GM06990 (cell line): ENCODE measurements at regions not wholly inside any gene's neighbourhood (a gene's known extent, or its start where the extent isn't known, plus 50 kb on each side); places are given as distances from the start of the nearest gene placed in this dataset.

ENCODE experiments used
- DNase-seq: peaks from one replicate; pipeline ENCODE4 v3.0.0-alpha.2; 2011; ENCODE audit not compliant: insufficient read length; ENCODE audit errors: extremely low read depth
- H3K27me3 ChIP-seq: replicated peaks from 2 replicates; pipeline ENCODE4 v1.6.0; 2011; ENCODE audit warnings: low read length; ENCODE audit not compliant: control insufficient read depth, insufficient read depth
- H3K36me3 ChIP-seq: 2 replicates; pipeline ENCODE4 v1.5.1; 2011; ENCODE audit warnings: low read length; ENCODE audit not compliant: control insufficient read depth, insufficient read depth
- H3K4me3 ChIP-seq: replicated peaks from 2 replicates; pipeline ENCODE4 v1.5.1; 2011; ENCODE audit warnings: low read depth, mild to moderate bottlenecking, control low read depth, low read length
- CTCF ChIP-seq: IDR thresholded peaks from 2 replicates; pipeline ENCODE4 v1.5.1; 2011; ENCODE audit warnings: low read length, control low read depth, mild to moderate bottlenecking, inconsistent platforms; ENCODE audit not compliant: insufficient read depth, poor library complexity, severe bottlenecking

- H3K4me3 ChIP-seq, result no peak overlapping the region
- no peak for TF ChIP-seq CTCF
- DNase-seq, result no peak
- no peaks in the 10 kb centered on the region for H3K36me3 ChIP-seq
- peaks cover 4% of the 10 kb centered on the region for H3K27me3 ChIP-seq
Observed at GRCh38 chr10:78404296-78404695, 370.6 kb downstream of the RPS24 start.

DNA sequence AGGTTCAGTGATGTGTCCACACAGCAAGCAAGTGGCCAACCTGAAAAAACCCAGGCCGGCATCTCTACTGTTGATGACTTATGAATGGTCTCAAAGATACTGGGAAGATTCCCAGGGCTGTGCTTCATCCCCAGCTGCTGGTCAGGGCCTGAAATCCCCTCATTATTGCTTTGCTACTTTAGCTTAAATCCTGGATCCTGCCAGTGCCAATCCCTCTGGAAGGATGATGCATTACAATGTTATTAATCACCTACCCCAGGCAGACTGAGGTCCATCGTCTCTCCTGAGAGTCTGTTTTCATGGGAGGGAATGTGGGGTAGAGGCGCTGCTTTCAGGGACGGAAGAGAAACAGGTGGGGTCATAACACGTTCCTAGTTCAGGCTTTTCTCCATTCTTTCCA lies 371.6 kb downstream of the RPS24 start:
- DNase-seq, result no peak
- H3K27me3 ChIP-seq, result peaks cover 4% of the 10 kb centered on the region
- no peak for TF ChIP-seq CTCF
- no peaks in the 10 kb centered on the region for H3K36me3 ChIP-seq
- no peak overlapping the region for H3K4me3 ChIP-seq

GRCh38 chr10:78405736-78406135 lies 372.1 kb downstream of the RPS24 start:
- H3K4me3 ChIP-seq, result no peak overlapping the region
- no peaks in the 10 kb centered on the region for H3K36me3 ChIP-seq
- DNase-seq, result no peak
- H3K27me3 ChIP-seq, result peaks cover 4% of the 10 kb centered on the region
- no peak for TF ChIP-seq CTCF

DNA sequence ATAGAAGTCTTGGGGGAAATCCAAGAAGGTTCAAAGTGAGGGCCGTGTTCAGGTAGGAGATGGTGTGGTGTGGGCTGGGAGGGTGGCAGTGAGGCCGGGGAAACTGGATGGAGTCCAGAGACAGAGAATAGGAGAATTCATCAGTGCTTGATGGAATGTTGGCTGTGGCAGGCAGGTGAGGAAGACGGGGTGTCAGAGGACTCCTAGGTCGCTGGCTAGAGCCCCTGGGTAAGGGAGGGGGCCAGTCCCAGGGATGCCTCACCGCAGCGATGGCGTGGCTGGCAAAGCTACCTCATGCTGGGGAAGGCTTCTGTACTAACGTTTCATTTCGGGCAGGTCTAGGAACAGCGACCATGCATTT lies 373.0 kb downstream of the RPS24 start:
- TF ChIP-seq CTCF, result no peak
- peaks cover 3% of the 10 kb centered on the region for H3K27me3 ChIP-seq

DNA sequence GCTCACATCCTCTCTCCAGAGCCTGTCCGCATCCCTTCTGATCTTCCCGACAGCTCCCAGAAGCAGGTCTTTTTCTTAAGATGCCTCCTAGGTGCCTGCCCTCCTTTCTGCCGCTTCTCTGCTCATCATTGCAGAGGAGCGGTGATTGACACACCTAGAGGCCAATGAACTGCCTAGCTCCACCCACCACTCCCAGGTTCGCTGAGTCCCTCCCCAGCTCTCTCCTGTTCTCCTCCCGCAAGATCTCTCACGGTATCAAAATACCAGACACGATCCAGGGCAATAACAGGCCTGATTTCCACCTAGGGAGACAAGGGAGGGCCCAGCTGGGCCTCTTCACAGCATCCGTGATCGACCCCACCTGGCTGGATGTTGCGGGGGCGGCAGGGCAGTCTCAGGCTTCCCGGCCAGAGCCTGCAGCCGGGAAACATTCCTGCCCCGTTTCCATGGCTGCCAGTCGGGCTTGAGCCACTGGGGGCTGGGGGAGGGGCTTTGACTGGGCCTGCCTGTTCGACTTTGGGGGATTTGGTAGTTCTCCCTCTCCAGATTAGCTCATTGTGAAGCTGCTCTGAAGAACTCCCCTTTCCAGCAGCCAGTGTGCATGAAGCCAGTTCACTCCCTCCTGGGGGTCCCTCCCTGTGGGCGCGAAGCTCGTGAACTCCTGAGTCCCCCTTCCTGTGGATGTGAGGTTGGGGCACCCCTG lies 373.5 kb downstream of the RPS24 start:
- no peak for TF ChIP-seq CTCF
- Histone ChIP-seq H3K4me3 (no peak overlapping the region), H3K27me3 (peaks cover 2% of the 10 kb centered on the region), H3K36me3 (no peaks in the 10 kb centered on the region)
- DNase-seq, result peak; percentile 22

More for the DNA sequence above, 373.0 kb downstream of the RPS24 start:
- no peak for DNase-seq
- no peaks in the 10 kb centered on the region for H3K36me3 ChIP-seq
- H3K4me3 ChIP-seq, result no peak overlapping the region

DNA sequence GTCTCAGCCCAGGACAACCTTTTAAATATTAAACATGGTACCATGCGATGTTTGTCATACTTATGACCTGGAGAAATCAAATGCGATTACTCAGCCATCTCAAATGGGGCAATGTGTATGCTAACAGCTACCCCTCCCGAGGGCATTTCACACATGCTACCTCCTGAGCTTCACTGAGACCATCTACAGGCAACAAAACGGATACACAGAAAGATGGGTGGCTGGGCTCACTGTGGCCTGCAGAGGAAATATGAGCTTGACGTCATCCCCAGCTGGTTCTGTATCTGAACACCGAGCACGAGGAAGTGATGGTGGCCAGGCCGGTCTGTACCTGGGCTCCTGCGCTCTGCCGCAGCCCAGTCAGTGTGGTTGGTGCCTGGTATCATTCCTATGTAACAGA lies 374.3 kb downstream of the RPS24 start:
- DNase-seq, result no peak
- no peak for TF ChIP-seq CTCF
- Histone ChIP-seq H3K36me3 (no peaks in the 10 kb centered on the region), H3K4me3 (no peak overlapping the region), H3K27me3 (peaks cover 2% of the 10 kb centered on the region)
